GM12878 (cell line): ENCODE measurements at regions not wholly inside any gene's neighbourhood (a gene's known extent, or its start where the extent isn't known, plus 50 kb on each side); places are given as distances from the start of the nearest gene placed in this dataset.

Experiments
- NR2F1 ChIP-seq: fragments of 450-650 bp; conservative IDR thresholded peaks from 2 replicates; pipeline ENCODE4 v1.6.1; 2017; ENCODE audit warnings: mild to moderate bottlenecking
- NRF1 ChIP-seq: conservative IDR thresholded peaks from 2 replicates; pipeline ENCODE4 v1.6.1; 2011; ENCODE audit warnings: mild to moderate bottlenecking, low read depth, low read length, improper control_type of control experiment
- RAD51 ChIP-seq: fragments of 450-650 bp; IDR thresholded peaks from 2 replicates; pipeline ENCODE4 v1.6.1; 2016; ENCODE audit warnings: moderate library complexity, mild to moderate bottlenecking, inconsistent platforms
- SIX5 ChIP-seq: IDR thresholded peaks from 2 replicates; pipeline ENCODE4 v1.6.1; 2011; ENCODE audit warnings: mild to moderate bottlenecking, low read depth, low read length, moderate library complexity; ENCODE audit not compliant: severe bottlenecking
- SMAD5 ChIP-seq: IDR thresholded peaks from 2 replicates; pipeline ENCODE4 v1.6.1; 2016; ENCODE audit warnings: antibody characterized with exemption, low read depth
- TF ChIP-seq, protein P1 (sequence below): fragments of 450-650 bp; IDR thresholded peaks from 2 replicates; pipeline ENCODE4 v1.6.1; 2017; ENCODE audit warnings: mild to moderate bottlenecking, moderate library complexity
- TF ChIP-seq, protein P2 (sequence below): fragments of 450-650 bp; IDR thresholded peaks from 2 replicates; pipeline ENCODE4 v1.6.1; 2017; ENCODE audit warnings: mild to moderate bottlenecking, moderate library complexity

- TF ChIP-seq, protein P1, sequence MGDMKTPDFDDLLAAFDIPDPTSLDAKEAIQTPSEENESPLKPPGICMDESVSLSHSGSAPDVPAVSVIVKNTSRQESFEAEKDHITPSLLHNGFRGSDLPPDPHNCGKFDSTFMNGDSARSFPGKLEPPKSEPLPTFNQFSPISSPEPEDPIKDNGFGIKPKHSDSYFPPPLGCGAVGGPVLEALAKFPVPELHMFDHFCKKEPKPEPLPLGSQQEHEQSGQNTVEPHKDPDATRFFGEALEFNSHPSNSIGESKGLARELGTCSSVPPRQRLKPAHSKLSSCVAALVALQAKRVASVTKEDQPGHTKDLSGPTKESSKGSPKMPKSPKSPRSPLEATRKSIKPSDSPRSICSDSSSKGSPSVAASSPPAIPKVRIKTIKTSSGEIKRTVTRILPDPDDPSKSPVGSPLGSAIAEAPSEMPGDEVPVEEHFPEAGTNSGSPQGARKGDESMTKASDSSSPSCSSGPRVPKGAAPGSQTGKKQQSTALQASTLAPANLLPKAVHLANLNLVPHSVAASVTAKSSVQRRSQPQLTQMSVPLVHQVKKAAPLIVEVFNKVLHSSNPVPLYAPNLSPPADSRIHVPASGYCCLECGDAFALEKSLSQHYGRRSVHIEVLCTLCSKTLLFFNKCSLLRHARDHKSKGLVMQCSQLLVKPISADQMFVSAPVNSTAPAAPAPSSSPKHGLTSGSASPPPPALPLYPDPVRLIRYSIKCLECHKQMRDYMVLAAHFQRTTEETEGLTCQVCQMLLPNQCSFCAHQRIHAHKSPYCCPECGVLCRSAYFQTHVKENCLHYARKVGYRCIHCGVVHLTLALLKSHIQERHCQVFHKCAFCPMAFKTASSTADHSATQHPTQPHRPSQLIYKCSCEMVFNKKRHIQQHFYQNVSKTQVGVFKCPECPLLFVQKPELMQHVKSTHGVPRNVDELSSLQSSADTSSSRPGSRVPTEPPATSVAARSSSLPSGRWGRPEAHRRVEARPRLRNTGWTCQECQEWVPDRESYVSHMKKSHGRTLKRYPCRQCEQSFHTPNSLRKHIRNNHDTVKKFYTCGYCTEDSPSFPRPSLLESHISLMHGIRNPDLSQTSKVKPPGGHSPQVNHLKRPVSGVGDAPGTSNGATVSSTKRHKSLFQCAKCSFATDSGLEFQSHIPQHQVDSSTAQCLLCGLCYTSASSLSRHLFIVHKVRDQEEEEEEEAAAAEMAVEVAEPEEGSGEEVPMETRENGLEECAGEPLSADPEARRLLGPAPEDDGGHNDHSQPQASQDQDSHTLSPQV: no peak
- TF ChIP-seq, protein P2, sequence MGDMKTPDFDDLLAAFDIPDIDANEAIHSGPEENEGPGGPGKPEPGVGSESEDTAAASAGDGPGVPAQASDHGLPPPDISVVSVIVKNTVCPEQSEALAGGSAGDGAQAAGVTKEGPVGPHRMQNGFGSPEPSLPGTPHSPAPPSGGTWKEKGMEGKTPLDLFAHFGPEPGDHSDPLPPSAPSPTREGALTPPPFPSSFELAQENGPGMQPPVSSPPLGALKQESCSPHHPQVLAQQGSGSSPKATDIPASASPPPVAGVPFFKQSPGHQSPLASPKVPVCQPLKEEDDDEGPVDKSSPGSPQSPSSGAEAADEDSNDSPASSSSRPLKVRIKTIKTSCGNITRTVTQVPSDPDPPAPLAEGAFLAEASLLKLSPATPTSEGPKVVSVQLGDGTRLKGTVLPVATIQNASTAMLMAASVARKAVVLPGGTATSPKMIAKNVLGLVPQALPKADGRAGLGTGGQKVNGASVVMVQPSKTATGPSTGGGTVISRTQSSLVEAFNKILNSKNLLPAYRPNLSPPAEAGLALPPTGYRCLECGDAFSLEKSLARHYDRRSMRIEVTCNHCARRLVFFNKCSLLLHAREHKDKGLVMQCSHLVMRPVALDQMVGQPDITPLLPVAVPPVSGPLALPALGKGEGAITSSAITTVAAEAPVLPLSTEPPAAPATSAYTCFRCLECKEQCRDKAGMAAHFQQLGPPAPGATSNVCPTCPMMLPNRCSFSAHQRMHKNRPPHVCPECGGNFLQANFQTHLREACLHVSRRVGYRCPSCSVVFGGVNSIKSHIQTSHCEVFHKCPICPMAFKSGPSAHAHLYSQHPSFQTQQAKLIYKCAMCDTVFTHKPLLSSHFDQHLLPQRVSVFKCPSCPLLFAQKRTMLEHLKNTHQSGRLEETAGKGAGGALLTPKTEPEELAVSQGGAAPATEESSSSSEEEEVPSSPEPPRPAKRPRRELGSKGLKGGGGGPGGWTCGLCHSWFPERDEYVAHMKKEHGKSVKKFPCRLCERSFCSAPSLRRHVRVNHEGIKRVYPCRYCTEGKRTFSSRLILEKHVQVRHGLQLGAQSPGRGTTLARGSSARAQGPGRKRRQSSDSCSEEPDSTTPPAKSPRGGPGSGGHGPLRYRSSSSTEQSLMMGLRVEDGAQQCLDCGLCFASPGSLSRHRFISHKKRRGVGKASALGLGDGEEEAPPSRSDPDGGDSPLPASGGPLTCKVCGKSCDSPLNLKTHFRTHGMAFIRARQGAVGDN: no peak
- no peak for TF ChIP-seq RAD51
- TF ChIP-seq SIX5: no peak
- TF ChIP-seq SMAD5: no peak
- TF ChIP-seq NRF1: no peak
- no peak for TF ChIP-seq NR2F1
- TF ChIP-seq, all 136 proteins: peak for 0
Observed at GRCh38 chr7:130919316-130920103, 185.5 kb upstream of the KLF14 start (continued).
